ENCODE measurements at regions not wholly inside any gene's neighbourhood (a gene's known extent, or its start where the extent isn't known, plus 50 kb on each side); places are given as distances from the start of the nearest gene placed in this dataset.

DNA sequence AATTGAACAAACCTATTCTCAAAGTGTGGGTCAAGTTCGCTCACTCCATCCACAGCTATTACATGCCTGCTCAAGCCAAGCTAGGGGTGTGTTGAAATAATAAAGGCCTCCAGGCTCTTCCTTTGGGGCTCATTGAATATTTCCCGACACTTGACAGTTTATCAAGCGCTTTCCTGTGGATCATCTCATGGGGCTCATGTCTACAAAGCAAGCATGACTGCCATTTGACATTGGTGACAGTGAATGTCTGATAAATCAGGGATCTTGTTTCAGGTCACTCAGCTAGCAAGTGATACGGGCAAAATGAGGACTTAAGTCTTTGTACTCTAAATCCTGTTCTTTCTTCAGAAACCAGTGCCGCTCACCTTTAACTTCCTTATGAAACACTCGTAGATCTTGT lies 542.6 kb downstream of the TOX3 start:
- Histone ChIP-seq H3K27me3 (no peaks in the 10 kb centered on the region), H3K27ac (no peak overlapping the region), H3K9me3 (no peaks in the 10 kb centered on the region), H3K4me3 (no peak overlapping the region), H3K4me1 (no peaks in the 10 kb centered on the region), H3K36me3 (no peaks in the 10 kb centered on the region)
- no peak for DNase-seq
- TF ChIP-seq CTCF (IDR thresholded peaks at IDR 0.05) (no peak), POLR2A (IDR thresholded peaks at IDR 0.05) (no peak)
- intact Hi-C loops (cut with DNase I; ENCODE audit: low total_unique reads) = no loop called here

GRCh38 chr16:52002026-52002425 lies 544.9 kb downstream of the TOX3 start:
- TF ChIP-seq POLR2A (IDR thresholded peaks at IDR 0.05) (no peak), CTCF (IDR thresholded peaks at IDR 0.05) (no peak)
- H3K36me3 ChIP-seq = no peaks in the 10 kb centered on the region
- no peaks in the 10 kb centered on the region for H3K27me3 ChIP-seq
- H3K27ac ChIP-seq = no peak overlapping the region
- no peaks in the 10 kb centered on the region for H3K9me3 ChIP-seq
- intact Hi-C loops (cut with DNase I; ENCODE audit: low total_unique reads) = no loop called here
- H3K4me3 ChIP-seq = no peak overlapping the region
- DNase-seq = no peak
- H3K4me1 ChIP-seq = no peaks in the 10 kb centered on the region

DNA sequence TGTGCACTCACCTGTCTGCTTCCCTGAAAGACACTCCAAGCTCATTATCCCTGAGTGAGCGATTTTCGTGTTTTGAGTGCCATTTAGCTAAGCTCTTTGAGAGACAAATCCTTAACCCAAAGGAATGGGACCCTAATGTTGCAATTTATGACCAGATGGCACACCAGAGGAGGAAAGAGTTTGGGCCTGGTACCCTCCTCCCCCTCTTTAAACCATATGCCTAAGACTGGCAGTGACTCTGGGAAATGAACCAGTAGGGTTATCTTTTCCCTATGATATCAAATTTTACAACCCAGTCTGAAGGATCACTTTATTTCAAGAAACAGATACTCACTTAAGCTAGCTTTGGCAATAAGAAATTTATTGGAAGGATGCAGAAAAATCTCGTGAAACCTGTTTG lies 550.4 kb downstream of the TOX3 start:
- TF ChIP-seq POLR2A (IDR thresholded peaks at IDR 0.05) (no peak), CTCF (IDR thresholded peaks at IDR 0.05) (no peak)
- H3K4me3 ChIP-seq = no peak overlapping the region
- H3K4me1 ChIP-seq = no peaks in the 10 kb centered on the region
- no peaks in the 10 kb centered on the region for H3K27me3 ChIP-seq
- DNase-seq = no peak
- H3K27ac ChIP-seq = no peak overlapping the region
- no peaks in the 10 kb centered on the region for H3K9me3 ChIP-seq
- H3K36me3 ChIP-seq = no peaks in the 10 kb centered on the region
- intact Hi-C loops (cut with DNase I; ENCODE audit: low total_unique reads) = no loop called here

GRCh38 chr16:51994597-51994996 lies 552.3 kb downstream of the TOX3 start:
- Histone ChIP-seq H3K9me3 (no peaks in the 10 kb centered on the region), H3K27me3 (no peaks in the 10 kb centered on the region), H3K27ac (no peak overlapping the region), H3K4me1 (no peaks in the 10 kb centered on the region), H3K4me3 (no peak overlapping the region), H3K36me3 (no peaks in the 10 kb centered on the region)
- intact Hi-C loops (cut with DNase I; ENCODE audit: low total_unique reads) = no loop called here
- DNase-seq = no peak
- TF ChIP-seq CTCF (IDR thresholded peaks at IDR 0.05) (no peak), POLR2A (IDR thresholded peaks at IDR 0.05) (no peak)

DNA sequence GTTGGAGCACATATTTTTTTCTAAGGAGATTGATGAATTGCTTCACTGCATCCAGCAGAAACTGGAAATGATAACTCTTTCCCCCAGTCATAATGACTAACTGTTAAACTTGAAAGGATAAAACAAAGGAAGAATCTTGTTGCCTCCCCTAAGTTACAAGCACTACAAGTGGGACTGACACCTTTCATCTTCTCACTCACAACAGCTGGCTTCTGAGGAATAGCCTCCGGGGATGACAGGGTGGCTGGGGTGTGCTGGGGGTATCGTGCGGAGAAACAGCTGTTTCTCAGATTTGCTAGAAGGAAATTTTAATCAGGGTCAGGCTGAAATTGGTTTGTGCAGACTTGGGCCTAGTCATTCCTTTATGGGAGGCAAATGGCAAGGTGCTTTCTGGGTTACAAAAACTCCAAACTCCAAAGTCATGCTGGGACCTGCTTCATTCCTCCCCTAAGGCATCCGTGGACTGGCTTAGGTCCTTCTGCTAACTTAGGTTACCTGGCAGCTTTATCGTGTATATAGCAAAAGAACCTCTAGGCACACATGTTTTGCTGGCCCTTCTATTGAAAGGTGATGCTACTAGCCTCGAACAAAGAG lies 557.2 kb downstream of the TOX3 start:
- DNase-seq = no peak
- no peaks in the 10 kb centered on the region for H3K27me3 ChIP-seq
- H3K27ac ChIP-seq = no peak overlapping the region
- no peaks in the 10 kb centered on the region for H3K36me3 ChIP-seq
- no peaks in the 10 kb centered on the region for H3K4me1 ChIP-seq
- H3K9me3 ChIP-seq = no peaks in the 10 kb centered on the region
- intact Hi-C loops (cut with DNase I; ENCODE audit: low total_unique reads) = no loop called here
- H3K4me3 ChIP-seq = no peak overlapping the region
- TF ChIP-seq POLR2A (IDR thresholded peaks at IDR 0.05) (no peak), CTCF (IDR thresholded peaks at IDR 0.05) (no peak)

All from uterus (tissue), 3 donors.